GM11168 (cell line): ENCODE measurements at regions not wholly inside any gene's neighbourhood (a gene's known extent, or its start where the extent isn't known, plus 50 kb on each side); places are given as distances from the start of the nearest gene placed in this dataset.
"Not testable (repeated sequence)": the region's sequence is repeated elsewhere in the genome, so short reads cannot be mapped to it uniquely, and the experiment has no call there.

Source experiments
- in situ Hi-C: fragments of 300-500 bp; cut with MboI; formaldehyde crosslinking; loops from one replicate; pipeline ENCODE4 v1.12.0; 2022; ENCODE audit warnings: low sequenced_read_pairs; ENCODE audit not compliant: unreplicated experiment

- in situ Hi-C loops = no loop called here
These were observed 137.6 kb upstream of the TMTC1 start for GRCh38 chr12:29921307-29921706.

DNA sequence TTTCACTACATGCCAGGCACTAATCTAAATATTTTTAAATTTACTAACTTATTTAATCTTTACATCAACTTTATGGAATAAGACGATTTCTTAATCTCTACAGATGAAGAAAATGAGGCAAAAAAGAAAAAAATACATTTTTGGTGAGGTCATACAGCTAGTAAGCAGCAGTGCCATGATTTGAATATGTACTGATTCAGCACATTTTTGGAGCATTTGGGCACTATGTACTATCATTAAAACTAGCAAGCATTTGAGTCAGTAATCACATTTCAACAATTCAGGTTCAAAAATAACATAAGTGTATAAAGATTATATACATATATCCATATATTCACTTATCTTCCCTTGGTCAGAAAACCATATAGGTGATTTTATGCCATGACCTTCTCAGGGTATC, 124.4 kb upstream of the TMTC1 start:
- in situ Hi-C loops = no loop called here

DNA sequence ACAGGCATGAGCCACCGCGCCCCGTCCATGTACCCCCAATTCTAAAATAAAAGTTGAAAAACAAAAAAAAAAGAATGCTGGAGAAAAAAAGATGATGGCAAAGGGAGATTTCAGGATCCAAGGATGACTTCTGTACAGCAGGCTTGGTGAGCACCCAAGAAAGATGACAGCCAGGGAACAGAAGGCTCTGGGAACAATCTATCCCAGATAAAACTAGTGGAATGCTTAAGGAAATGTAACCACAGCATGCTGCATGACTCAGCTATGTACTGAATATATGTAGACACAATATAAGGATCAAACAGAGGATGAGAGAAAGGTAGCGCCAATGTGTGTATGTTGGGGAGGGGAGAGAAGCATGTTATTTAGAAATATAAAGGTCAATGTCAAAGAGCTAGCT, 123.7 kb upstream of the TMTC1 start:
- in situ Hi-C loops = no loop called here

DNA sequence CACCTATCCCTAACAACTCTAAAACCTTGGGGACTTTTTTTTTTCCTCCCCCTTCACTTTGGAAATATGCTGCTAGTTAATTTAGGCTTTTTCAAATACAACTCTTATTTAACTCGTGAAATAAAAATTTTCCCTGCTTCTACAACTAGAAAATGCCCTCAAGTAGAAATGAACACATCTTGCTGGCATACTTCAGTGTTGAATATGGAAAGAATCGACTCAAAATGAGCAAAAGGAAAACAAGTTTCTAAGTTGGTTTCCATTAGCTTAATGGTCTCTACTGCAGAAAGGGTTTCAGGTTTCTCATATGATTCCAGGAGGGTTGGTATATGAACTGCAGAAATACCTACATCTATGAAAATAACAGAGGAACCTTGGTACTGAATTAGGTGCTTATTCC, 118.3 kb upstream of the TMTC1 start:
- in situ Hi-C loops = no loop called here

DNA sequence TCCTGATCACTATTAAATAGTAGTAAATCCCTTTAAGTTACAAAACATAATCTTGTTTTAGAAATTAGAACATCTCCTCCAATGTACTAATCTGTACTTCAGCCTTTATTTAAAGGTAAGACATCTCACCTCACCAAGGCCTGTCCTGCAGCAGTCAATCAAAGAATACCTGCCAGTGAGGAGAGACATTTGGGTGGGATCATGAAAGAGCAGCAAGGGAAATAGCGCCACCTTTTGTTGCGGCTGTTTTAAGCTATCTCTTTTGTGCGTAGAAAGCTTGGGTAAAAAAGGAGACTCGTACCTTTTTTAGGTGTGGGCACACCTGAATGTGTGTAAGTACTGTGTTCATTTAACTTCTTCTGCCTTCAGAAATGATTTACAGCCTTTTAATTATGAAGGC, 117.8 kb upstream of the TMTC1 start:
- in situ Hi-C loops = no loop called here

- in situ Hi-C loops = no loop called here
These were observed 115.6 kb upstream of the TMTC1 start for GRCh38 chr12:29899212-29899931.

GRCh38 chr12:29895966-29896365, 112.2 kb upstream of the TMTC1 start:
- in situ Hi-C loops = no loop called here

DNA sequence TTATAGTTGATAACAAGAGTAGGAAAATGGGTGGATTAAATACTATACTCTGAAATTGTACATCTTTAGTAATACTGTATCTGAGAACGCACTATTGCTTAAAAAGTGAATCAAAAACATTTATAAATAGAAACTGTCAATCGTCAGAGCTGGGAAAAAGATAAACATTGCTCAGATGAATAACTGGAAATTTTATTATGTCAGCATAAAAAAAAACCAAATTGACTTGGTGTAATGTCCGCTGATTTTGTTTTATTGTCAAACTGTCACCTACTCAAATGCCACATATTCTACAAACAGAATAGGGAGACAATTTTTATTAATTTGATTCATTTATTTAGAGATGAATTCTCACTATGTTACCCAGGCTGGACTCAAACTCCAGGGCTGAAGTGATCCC, 109.3 kb upstream of the TMTC1 start:
- in situ Hi-C loops = no loop called here

- in situ Hi-C loops = no loop called here
These were observed 108.0 kb upstream of the TMTC1 start for GRCh38 chr12:29891792-29892191.

DNA sequence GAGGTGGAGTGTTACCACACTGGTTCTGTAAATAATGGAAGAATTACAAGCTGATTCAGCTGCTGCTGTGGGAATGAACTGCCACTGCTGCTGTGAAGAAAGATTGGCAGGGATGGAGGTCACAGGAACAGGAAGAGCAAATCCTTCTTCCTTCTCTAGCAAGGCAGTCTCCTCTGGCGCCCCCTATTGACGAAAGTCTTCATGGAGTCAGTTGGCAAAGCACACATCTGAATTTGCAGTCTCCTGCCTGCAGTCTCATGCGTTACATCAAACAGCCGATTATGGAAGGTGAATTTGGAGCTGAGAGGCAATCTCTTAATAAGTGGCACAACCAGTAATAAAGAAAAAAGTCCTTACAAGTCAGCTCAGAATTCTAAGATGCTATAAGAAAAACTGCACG, 106.0 kb upstream of the TMTC1 start:
- in situ Hi-C loops = no loop called here

- in situ Hi-C loops = no loop called here
These were observed 105.0 kb upstream of the TMTC1 start for GRCh38 chr12:29888777-29889176.

DNA sequence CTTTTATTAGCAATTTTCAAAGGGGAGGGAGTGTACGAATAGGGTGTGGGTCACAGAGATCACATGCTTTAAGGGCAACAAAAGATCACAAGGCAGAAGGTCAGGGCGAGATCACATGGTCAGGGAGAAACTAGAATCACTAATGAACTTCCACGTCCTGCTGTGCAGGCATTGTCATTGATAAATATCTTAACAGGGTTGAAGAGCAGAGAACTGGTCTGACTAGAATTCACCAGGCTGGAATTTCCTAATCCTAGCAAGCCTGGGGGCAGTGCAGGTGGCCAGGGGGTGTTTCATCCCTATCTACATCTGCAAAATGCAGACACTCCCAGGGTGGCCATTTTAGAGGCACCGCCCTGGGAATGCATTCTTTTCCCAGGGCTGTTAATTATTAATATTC, 101.2 kb upstream of the TMTC1 start:
- in situ Hi-C loops = not testable (repeated sequence)

- in situ Hi-C loops = no loop called here
These were observed 100.3 kb upstream of the TMTC1 start for GRCh38 chr12:29883941-29884554.

GRCh38 chr12:29883525-29883924, 99.8 kb upstream of the TMTC1 start:
- in situ Hi-C loops = no loop called here

- in situ Hi-C loops = no loop called here
These were observed 99.1 kb upstream of the TMTC1 start for GRCh38 chr12:29882846-29883245.

- in situ Hi-C loops = no loop called here
These were observed 97.2 kb upstream of the TMTC1 start for GRCh38 chr12:29880987-29881386.

DNA sequence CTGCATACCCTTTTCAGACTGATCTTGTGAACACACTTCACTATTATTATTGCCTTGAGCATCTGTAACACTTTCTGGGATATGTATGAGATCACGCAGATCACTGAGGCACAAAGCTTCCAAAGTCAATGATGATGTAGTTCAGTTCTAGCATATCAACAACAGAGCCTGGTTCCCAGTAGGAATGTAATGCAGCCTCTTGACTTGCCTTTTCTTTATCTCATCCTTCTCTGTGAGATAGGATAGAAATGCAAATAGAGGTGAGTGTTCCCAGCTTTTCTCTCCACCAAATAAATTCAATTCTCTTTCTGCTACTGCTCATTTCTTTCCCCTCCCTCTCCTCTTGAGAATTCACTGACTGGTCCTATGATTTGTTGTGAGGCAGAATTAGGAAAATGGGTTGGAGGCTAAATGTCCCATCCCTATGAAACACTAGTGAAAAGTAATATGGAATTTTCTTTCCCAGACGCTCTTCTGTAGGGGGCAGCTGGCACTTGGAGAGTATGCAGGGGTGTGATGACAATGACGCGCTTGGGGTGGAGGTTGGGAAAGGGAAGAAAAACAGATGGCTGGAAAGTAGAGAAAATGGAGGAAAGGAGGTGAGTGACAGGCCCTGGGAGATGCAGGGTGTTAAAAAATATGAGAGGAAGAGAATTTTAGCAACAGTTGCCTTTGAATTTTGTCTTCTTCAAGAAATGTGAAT, 96.0 kb upstream of the TMTC1 start:
- in situ Hi-C loops = no loop called here

DNA sequence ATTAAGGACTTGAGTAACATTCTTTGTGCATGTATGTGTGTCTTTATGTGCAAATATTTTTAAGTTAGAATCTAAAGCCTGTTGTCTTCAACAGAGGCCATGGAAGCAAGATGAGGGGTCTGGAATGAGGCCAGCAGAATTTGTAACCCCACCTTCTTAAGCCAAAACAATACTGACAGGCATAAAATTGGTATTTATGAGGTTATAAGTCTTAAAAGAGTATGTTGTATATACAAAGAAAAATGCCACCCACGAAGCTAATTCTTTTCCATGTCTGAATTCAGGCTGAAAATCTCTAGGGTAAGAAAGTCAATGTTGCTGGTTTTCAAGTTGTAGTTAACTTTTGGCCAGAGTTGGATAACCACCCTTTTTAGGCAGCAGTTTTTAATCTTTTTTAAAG, 86.2 kb upstream of the TMTC1 start:
- in situ Hi-C loops = no loop called here

- in situ Hi-C loops = no loop called here
These were observed 84.1 kb upstream of the TMTC1 start for GRCh38 chr12:29867823-29868222.

- in situ Hi-C loops = no loop called here
These were observed 79.9 kb upstream of the TMTC1 start for GRCh38 chr12:29863665-29864064.

DNA sequence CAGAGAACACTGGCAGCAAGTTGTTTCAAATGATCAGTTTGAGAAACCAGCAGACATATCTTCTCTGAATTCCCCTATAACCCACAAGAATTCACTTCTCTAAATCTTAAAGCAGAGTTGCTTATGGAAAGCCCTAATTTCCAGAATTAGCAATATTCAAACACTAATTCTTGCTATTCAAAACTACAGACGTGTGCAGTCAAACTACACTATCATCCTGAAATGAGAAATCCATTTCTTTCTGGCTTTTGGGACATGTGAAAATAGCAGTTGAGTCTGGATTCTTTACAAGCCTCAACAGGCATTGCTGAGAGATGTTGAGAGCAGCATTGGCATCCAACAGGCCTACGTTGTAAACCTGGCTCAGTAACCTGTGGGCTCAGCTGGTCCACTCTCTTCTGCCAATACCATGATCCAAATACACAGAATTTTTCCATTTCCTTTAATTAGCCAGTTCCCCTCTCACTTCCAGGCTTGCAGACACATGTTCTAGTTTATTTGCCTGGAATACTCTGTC, 74.6 kb upstream of the TMTC1 start:
- in situ Hi-C loops = no loop called here
